NCI-H460 (cell line): ENCODE measurements at regions not wholly inside any gene's neighbourhood (a gene's known extent, or its start where the extent isn't known, plus 50 kb on each side); places are given as distances from the start of the nearest gene placed in this dataset.
A peak's percentile ranks its signal among the peaks of the same experiment; 100 is the strongest.

Experiments used
- DNase-seq: peaks from one replicate; pipeline ENCODE4 v3.0.0-alpha.2; 2016; ENCODE audit warnings: low read depth; ENCODE audit errors: extremely low read depth

GRCh38 chr6:25010902-25011625, 75.3 kb upstream of the RIPOR2 start:
- DNase-seq: no peak

GRCh38 chr6:25012657-25013056, 76.9 kb upstream of the RIPOR2 start:
- peak; percentile 43 for DNase-seq

- no peak for DNase-seq
These were observed 77.5 kb upstream of the RIPOR2 start for GRCh38 chr6:25013246-25013645.

GRCh38 chr6:25014369-25014768, 78.6 kb upstream of the RIPOR2 start:
- no peak for DNase-seq

GRCh38 chr6:25014791-25015560, 79.2 kb upstream of the RIPOR2 start:
- peak; percentile 41 for DNase-seq

GRCh38 chr6:25016014-25016720, 80.4 kb upstream of the RIPOR2 start:
- no peak for DNase-seq

GRCh38 chr6:25017486-25017885, 81.7 kb upstream of the RIPOR2 start:
- no peak for DNase-seq

GRCh38 chr6:25017932-25018567, 82.3 kb upstream of the RIPOR2 start:
- DNase-seq: peak; percentile 49

- no peak for DNase-seq
These were observed 82.8 kb upstream of the RIPOR2 start for GRCh38 chr6:25018568-25018954.

GRCh38 chr6:25022140-25022553, 86.4 kb upstream of the RIPOR2 start:
- no peak for DNase-seq

GRCh38 chr6:25023781-25024180, 88.0 kb upstream of the RIPOR2 start:
- DNase-seq: no peak

- DNase-seq: no peak
These were observed 89.1 kb upstream of the RIPOR2 start for GRCh38 chr6:25024821-25025220.

GRCh38 chr6:25025248-25025918, 89.6 kb upstream of the RIPOR2 start:
- DNase-seq: no peak

- DNase-seq: no peak
These were observed 90.2 kb upstream of the RIPOR2 start for GRCh38 chr6:25025919-25026301.

GRCh38 chr6:25026723-25027122, 91.0 kb upstream of the RIPOR2 start:
- no peak for DNase-seq

- no peak for DNase-seq
These were observed 91.6 kb upstream of the RIPOR2 start for GRCh38 chr6:25027221-25027916.

- DNase-seq: no peak
These were observed 92.6 kb upstream of the RIPOR2 start for GRCh38 chr6:25028328-25028727.

GRCh38 chr6:25032934-25033333, 97.2 kb upstream of the RIPOR2 start:
- no peak for DNase-seq

- no peak for DNase-seq
These were observed 98.7 kb upstream of the RIPOR2 start for GRCh38 chr6:25034431-25034921.

GRCh38 chr6:25035174-25035511, 99.4 kb upstream of the RIPOR2 start:
- DNase-seq: no peak
